HG02970 (cell line): ENCODE measurements at regions not wholly inside any gene's neighbourhood (a gene's known extent, or its start where the extent isn't known, plus 50 kb on each side); places are given as distances from the start of the nearest gene placed in this dataset.

ENCODE experiments used
- ATAC-seq: cut with Tn5 transposase; IDR thresholded peaks from one replicate; pipeline ENCODE4 v1.9.1; 2021; ENCODE audit warnings: mild to moderate bottlenecking, moderate library complexity, moderate number of reproducible peaks; ENCODE audit not compliant: unreplicated experiment, low FRiP score

- no peak for ATAC-seq
These were observed 152.7 kb downstream of the DLL1 start for GRCh38 chr6:170137911-170138910.

GRCh38 chr6:170137176-170137891, 153.5 kb downstream of the DLL1 start:
- ATAC-seq, result no peak

GRCh38 chr6:170136541-170137175, 154.2 kb downstream of the DLL1 start:
- ATAC-seq, result no peak

GRCh38 chr6:170135821-170136471, 154.9 kb downstream of the DLL1 start:
- no peak for ATAC-seq

DNA sequence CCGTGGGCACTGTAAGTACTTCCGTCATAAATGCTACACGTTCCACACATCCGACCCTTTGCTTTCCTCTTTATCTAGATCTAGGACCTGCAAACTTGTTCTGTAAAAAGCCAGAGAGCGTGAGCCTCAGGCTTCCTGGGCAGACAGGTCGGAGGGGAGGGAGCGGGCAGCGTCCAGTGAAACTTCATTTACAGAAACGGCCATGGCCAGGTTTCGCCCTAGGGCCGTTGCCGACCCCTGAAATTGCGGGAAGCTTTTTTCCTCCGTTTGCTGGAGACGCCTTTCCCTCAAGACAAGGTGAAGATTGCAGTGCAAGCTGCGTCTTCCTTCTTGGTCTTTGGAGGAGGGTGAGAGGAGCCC, 155.4 kb downstream of the DLL1 start:
- no peak for ATAC-seq

GRCh38 chr6:170134471-170135440, 156.1 kb downstream of the DLL1 start:
- ATAC-seq, result no peak

DNA sequence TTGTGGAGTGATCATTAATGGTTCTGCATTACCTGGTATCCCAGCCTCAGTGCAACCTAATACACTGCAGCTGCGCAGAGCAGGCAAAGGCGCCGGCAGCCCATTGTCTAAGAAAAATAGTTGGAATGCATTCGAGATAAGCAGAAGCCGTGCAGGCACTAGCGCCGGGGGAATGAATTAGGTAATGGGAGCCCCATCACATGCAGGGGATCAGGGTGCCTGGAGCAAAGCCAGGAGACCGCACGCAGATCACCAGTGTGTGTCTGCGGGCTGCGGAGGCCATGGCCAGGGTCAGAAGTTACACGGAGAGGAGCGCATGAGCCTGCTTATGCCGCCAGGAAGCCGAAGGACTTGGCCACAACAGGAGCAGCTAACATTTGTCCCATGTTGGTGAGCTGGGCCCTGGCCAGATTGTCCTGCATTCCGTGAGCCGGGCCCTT, 156.8 kb downstream of the DLL1 start:
- ATAC-seq, result no peak

DNA sequence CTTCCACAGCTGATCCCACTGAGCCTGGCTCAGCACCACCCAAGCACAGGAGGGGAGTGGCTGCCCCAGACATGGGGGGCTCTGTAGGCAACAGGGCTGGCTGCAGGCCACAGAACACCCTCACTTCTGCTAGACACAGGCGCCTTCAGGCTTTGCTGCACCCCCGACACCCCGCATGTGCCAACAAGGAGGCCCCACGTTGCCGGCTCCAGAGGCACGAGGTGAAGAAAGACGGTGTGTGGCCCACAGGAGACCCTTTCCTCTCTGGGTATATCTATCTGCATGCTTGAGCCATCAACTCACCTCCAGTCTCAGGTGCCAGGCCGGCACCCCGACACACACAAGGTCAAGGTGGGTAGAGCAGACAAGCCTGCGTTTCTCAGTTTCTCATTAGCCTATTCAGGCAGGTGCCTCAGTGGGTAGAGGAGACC, 158.3 kb downstream of the DLL1 start:
- ATAC-seq, result no peak

DNA sequence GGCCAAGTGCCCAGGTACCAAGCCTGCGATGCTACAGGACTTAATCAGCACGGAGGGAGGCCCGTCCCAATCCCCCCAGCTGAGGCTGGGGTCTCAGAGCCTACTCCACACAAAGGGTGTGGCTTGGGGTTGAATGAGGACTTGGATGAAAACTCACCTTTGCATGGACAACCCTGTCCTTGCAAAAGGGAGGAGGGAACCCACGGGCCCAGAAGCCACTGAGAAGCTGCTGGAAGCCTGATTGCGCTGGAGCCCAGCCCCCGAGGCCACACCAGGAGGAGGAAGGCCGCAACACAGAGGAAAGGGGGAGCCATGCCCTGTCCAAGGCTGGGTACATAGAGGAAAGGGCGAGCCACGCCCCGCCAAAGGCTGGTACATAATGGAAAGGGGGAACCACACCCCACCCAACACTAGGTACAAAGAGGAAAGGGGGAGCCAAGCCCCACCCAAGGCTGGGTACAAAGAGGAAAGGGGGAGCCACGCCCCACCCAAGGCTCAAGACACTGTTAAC, 158.8 kb downstream of the DLL1 start:
- no peak for ATAC-seq

- ATAC-seq, result no peak
These were observed 159.5 kb downstream of the DLL1 start for GRCh38 chr6:170131351-170131750.

- no peak for ATAC-seq
These were observed 160.1 kb downstream of the DLL1 start for GRCh38 chr6:170130771-170131241.

DNA sequence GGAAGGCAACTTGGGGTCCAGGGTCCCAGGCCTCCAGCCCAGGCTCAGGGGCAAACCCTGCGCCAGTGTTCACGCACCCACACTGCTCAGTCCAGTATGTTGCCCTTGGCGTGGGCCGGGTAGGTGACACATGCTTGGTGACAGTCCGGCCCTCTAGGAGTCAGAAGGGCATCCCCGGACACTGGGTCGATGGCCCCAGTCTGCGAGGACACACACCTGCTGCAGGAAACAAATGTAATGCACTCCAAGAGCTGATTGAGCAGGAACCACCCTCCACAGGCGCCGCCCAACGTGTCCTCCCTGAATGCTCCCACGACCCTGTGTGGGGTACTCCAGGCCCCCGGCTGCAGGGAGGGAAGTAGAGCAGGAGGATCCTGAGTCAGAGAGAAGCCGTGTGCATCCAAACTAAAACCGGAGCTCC, 160.7 kb downstream of the DLL1 start:
- ATAC-seq, result no peak

DNA sequence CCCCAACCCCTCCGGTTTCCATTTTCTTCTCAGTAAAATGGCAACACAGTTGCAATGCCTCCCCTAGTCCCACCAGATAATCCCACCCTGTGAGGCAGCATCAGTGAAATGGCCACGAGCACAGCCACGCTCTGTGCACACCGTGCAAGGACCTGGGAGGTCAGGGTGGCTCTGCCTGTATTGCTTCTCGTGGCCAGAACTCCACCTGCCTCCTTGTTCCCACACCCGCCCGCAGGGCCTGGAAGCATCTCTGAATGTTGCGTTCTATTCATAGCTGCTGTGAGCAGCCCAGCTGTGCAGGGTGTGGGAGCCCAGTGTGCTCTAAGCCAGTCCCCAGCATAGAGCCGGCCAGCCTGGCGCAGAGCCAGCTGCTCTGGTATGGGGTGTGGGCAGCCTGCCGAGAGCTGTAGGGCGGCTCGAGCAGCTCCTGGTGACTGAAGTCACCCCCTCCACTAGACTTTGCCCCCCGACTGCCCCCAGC, 161.1 kb downstream of the DLL1 start:
- ATAC-seq, result no peak

DNA sequence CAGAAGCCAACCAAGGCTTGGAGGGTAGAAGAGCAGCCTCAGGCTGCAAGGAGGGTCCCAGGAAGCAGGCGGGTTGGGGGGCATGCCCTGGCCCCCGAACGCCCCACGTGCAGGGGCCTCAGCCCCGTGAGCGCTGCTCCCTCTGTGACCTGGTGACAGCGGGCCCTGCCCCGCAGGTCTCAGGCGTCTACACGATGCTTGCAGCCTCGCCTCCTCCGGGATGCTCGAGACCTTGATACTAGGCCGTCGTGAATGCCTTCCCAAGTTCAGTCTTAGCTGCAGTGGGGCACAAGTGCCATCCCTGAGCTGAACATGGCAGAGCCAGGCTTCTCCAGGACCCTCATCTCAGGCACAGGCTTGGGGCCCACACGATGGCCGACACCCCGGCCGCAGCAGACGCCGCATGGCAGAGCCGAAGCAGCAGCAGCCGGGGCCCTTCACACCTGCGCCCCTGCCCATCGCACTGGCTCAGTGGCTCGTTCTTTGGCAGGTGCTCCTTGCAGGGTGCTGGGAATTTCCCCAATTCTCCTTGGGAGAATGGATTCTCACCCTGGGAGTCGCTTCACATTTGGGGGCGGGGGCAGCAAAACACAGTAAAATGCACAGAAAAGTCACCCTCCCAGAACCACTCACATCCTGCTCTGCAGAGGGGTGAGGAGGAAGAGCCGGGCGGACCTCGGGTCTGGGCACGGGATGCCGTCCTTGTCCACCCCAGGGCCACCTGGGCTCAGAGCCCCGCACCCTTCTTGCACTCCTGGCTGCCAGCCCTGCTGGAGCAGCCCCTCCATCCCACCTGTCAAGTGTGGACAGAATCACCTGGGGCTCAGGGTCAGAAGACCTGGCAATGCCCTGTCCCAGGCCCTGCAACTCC, 161.8 kb downstream of the DLL1 start:
- no peak for ATAC-seq

DNA sequence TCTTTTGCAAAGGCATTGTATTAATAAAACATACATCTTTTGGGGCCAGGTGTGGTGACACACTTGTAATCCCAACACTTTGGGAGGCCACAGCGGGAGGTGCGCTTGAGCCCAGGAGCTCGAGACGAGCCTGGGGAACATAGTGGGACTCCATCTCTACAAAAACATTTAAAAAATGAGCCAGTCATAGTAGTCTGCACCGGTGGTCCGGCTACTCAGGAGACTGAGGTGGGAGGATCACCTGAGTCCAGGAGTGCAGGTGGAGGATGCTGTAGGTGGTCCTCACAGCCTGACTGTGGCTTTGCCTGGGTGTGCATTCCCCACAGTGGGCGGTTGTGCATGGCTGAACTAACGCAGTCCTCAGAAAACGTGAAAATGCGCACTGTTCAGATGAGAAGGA, 162.5 kb downstream of the DLL1 start:
- ATAC-seq, result no peak

DNA sequence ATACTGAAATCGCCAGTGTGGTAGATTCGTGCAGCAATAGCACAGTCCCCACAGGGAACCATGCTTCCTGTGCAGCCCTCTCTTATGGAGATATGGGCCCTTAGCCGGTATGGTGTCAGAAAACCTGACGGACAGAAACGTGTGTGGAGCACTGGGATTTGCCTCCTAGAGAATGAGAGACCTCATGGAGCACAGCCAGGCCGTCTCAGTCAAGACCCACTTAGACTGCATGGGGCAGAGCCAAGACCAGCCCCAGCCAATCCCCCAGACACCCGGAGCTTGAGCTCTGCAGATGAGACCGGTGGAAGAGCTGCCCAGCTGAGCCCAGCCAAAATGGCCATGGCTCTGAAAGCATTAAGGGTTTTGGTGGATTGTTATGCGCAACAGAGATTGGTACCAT, 163.7 kb downstream of the DLL1 start:
- no peak for ATAC-seq

DNA sequence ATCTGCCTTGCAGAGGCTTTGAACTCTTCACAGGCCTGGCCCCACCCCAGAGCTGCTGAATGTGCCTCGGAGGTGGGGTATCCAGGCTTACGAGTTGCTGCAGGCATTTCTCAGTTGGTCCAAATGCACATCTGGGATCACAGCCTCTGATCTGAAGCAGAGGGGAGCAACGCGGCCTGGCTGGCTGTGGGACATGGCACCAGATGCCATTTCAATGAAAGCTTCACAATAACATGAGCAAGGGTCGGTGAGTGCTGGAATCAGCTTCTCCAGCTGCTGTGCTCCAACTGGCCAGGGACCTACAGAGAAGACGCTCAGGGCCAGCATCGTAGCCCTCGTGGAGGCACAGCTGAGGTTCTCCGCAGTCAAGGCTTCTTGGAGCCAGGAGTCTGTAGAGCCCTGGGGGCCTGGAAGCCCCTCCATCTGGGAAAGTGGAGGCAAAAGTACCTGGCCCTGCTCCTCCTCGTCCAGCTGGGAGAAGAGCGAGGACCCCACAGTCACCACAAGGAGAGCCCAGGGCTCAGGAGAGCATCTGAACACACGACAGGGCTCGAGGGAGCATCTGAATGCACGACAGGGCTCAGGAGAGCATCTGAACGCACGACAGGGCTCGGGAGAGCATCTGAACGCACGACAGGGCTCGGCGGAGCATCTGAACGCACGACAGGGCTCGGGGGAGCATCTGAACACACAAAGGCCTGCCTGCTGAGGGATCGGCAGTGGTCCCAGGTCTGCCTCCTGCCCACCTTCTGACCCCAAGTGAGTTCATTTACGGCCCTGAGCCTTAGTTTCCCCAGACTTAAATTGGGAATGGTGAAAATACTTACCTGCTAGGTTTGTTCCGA, 165.2 kb downstream of the DLL1 start:
- no peak for ATAC-seq
